Neutrophil (primary cell): ENCODE measurements at regions not wholly inside any gene's neighbourhood (a gene's known extent, or its start where the extent isn't known, plus 50 kb on each side); places are given as distances from the start of the nearest gene placed in this dataset.

Source experiments
- H3K27ac ChIP-seq: fragments of 200-600 bp; sonication (generic); 2 replicates; pipeline ENCODE4 v1.5.1; 2016; ENCODE audit warnings: mild to moderate bottlenecking, moderate library complexity
- H3K27me3 ChIP-seq: fragments of 200-600 bp; sonication (generic); 2 replicates; pipeline ENCODE4 v1.6.0; 2016; ENCODE audit warnings: mild to moderate bottlenecking
- H3K36me3 ChIP-seq: fragments of 200-600 bp; sonication (generic); 2 replicates; pipeline ENCODE4 v1.5.1; 2017
- H3K4me1 ChIP-seq, 2 experiments: fragments of 200-600 bp in 1 of 2; sonication (generic) in 1 of 2; 1 replicate in 1 of 2; 2 replicates in 1 of 2; pipeline versions ENCODE4 v1.5.1 to v1.6.1; 2013 to 2016; ENCODE audit warnings: low read depth in 1 of 2, low read length in 1 of 2, mild to moderate bottlenecking in 1 of 2, moderate library complexity in 1 of 2; ENCODE audit not compliant: control insufficient read depth in 1 of 2, insufficient read depth in 1 of 2
- H3K4me3 ChIP-seq, 2 experiments: fragments of 200-600 bp in 1 of 2; sonication (generic) in 1 of 2; 1 replicate in 1 of 2; 2 replicates in 1 of 2; pipeline ENCODE4 v1.5.1; 2013 to 2016; ENCODE audit warnings: low read depth in 1 of 2, low read length in 1 of 2, mild to moderate bottlenecking in 1 of 2, moderate library complexity in 1 of 2
- H3K9me3 ChIP-seq: fragments of 200-600 bp; sonication (generic); 2 replicates; pipeline ENCODE4 v1.5.1; 2016
- CTCF ChIP-seq: fragments of 200-600 bp; sonication (generic); IDR thresholded peaks from 2 replicates; pipeline ENCODE4 v1.5.1; 2016; ENCODE audit warnings: antibody characterized with exemption

- H3K4me3 ChIP-seq, result no peak overlapping the region
- no peak for TF ChIP-seq CTCF
- no peaks in the 10 kb centered on the region for H3K4me1 ChIP-seq
- no peaks in the 10 kb centered on the region for H3K9me3 ChIP-seq
- no peaks in the 10 kb centered on the region for H3K27me3 ChIP-seq
- no peaks in the 10 kb centered on the region for H3K36me3 ChIP-seq
- no peak overlapping the region for H3K27ac ChIP-seq
Measured at GRCh38 chr3:181764544-181764943, 52.8 kb downstream of the SOX2 start.

GRCh38 chr3:181770296-181770695 lies 58.6 kb downstream of the SOX2 start:
- H3K9me3 ChIP-seq, result no peaks in the 10 kb centered on the region
- no peak for TF ChIP-seq CTCF

GRCh38 chr3:181771120-181771519 lies 59.4 kb downstream of the SOX2 start:
- no peaks in the 10 kb centered on the region for H3K36me3 ChIP-seq

More at GRCh38 chr3:181770296-181770695, 58.6 kb downstream of the SOX2 start:
- no peak overlapping the region for H3K4me3 ChIP-seq
- H3K36me3 ChIP-seq, result no peaks in the 10 kb centered on the region
- H3K4me1 ChIP-seq, result no peaks in the 10 kb centered on the region
- H3K27me3 ChIP-seq, result no peaks in the 10 kb centered on the region
- H3K27ac ChIP-seq, result no peak overlapping the region

GRCh38 chr3:181772166-181772565 lies 60.4 kb downstream of the SOX2 start:
- no peak for TF ChIP-seq CTCF
- no peaks in the 10 kb centered on the region for H3K27me3 ChIP-seq
- no peak overlapping the region for H3K27ac ChIP-seq
- no peak overlapping the region for H3K4me3 ChIP-seq
- H3K4me1 ChIP-seq, result no peaks in the 10 kb centered on the region
- H3K36me3 ChIP-seq, result no peaks in the 10 kb centered on the region
- no peaks in the 10 kb centered on the region for H3K9me3 ChIP-seq

More at GRCh38 chr3:181771120-181771519, 59.4 kb downstream of the SOX2 start:
- Histone ChIP-seq H3K27me3 (no peaks in the 10 kb centered on the region), H3K4me3 (no peak overlapping the region), H3K9me3 (no peaks in the 10 kb centered on the region), H3K27ac (no peak overlapping the region), H3K4me1 (no peaks in the 10 kb centered on the region)
- no peak for TF ChIP-seq CTCF

- Histone ChIP-seq H3K27ac (no peak overlapping the region), H3K9me3 (no peaks in the 10 kb centered on the region), H3K36me3 (no peaks in the 10 kb centered on the region), H3K4me3 (no peak overlapping the region), H3K27me3 (no peaks in the 10 kb centered on the region), H3K4me1 (no peaks in the 10 kb centered on the region)
- no peak for TF ChIP-seq CTCF
Measured at GRCh38 chr3:181773921-181774320, 62.2 kb downstream of the SOX2 start.
